ENCODE measurements at regions not wholly inside any gene's neighbourhood (a gene's known extent, or its start where the extent isn't known, plus 50 kb on each side); places are given as distances from the start of the nearest gene placed in this dataset.

GRCh38 chr1:106224426-106224825, 832.0 kb upstream of the PRMT6 start:
- no peak for DNase-seq (ENCODE audit: low read depth)
- no peak for TF ChIP-seq CTCF (IDR thresholded peaks at IDR 0.05; ENCODE audit: insufficient read depth, low read length)
- H3K4me3 ChIP-seq (ENCODE audit: low read depth, low read length), result no peak overlapping the region

- TF ChIP-seq CTCF (IDR thresholded peaks at IDR 0.05; ENCODE audit: insufficient read depth, low read length), result no peak
- no peak for DNase-seq (ENCODE audit: low read depth)
- H3K4me3 ChIP-seq (ENCODE audit: low read depth, low read length), result no peak overlapping the region
Measured at GRCh38 chr1:106225403-106225802, 831.1 kb upstream of the PRMT6 start.

- TF ChIP-seq CTCF (IDR thresholded peaks at IDR 0.05; ENCODE audit: insufficient read depth, low read length), result no peak
- no peak overlapping the region for H3K4me3 ChIP-seq (ENCODE audit: low read depth, low read length)
- DNase-seq (ENCODE audit: low read depth), result no peak
Measured at GRCh38 chr1:106226550-106226949, 829.9 kb upstream of the PRMT6 start.

- no peak overlapping the region for H3K4me3 ChIP-seq (ENCODE audit: low read depth, low read length)
- no peak for DNase-seq (ENCODE audit: low read depth)
- no peak for TF ChIP-seq CTCF (IDR thresholded peaks at IDR 0.05; ENCODE audit: insufficient read depth, low read length)
Measured at GRCh38 chr1:106232128-106232527, 824.3 kb upstream of the PRMT6 start.

GRCh38 chr1:106233511-106233910, 823.0 kb upstream of the PRMT6 start:
- no peak for TF ChIP-seq CTCF (IDR thresholded peaks at IDR 0.05; ENCODE audit: insufficient read depth, low read length)
- DNase-seq (ENCODE audit: low read depth), result no peak
- no peak overlapping the region for H3K4me3 ChIP-seq (ENCODE audit: low read depth, low read length)

DNA sequence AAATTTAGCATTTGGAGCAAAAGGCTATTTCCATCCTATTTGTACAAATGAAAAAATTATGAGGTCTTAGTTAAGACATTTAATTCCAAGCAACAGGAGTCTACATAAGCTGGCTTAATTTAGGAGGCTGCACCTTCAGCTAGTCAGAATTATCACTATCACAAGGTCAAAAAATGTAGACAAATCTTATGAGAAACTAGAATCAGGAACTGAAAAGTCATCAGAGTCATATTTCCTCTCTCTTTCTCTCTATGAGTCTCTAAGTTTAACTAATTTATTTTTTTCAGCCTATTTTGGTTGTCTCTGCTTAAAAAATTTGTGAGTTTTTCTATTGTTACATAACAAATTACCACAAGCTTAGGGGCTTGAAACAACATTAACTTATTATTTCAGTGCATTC, 807.1 kb upstream of the PRMT6 start:
- no peak overlapping the region for H3K4me3 ChIP-seq (ENCODE audit: low read depth, low read length)
- no peak for DNase-seq (ENCODE audit: low read depth)
- TF ChIP-seq CTCF (IDR thresholded peaks at IDR 0.05; ENCODE audit: insufficient read depth, low read length), result no peak

DNA sequence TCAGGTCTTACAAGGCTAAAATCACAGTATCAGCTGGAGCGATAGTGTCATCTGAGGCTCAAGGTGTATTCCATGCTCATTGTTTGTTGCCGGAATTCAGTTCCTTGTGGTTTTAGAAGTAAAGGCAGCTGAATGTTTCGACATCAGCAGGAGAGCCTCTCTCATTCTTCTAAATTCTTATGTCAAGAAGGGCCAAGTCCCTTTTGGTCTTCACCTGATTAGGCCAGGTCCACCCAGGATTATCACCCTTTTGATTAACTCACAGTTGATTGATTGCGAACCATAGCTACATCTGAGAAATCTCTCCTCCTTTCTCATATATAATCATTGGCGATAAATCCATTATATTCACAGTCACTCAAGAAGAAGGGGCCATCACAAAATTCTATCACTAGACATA, 806.7 kb upstream of the PRMT6 start:
- no peak for TF ChIP-seq CTCF (IDR thresholded peaks at IDR 0.05; ENCODE audit: insufficient read depth, low read length)
- H3K4me3 ChIP-seq (ENCODE audit: low read depth, low read length), result no peak overlapping the region
- DNase-seq (ENCODE audit: low read depth), result no peak

All from fibroblast of the aortic adventitia (primary cell).